B cell (primary cell): ENCODE measurements at regions not wholly inside any gene's neighbourhood (a gene's known extent, or its start where the extent isn't known, plus 50 kb on each side); places are given as distances from the start of the nearest gene placed in this dataset.

Source experiments
- ATAC-seq: fragments of 200-7000 bp; cut with Tn5 transposase; one replicate; pipeline ENCODE4 v1.10.0; 2021; ENCODE audit warnings: low read depth, mild to moderate bottlenecking, moderate number of reproducible peaks, moderate library complexity
- CTCF ChIA-PET: fragments of 350-600 bp; sonication (Branson Sonifier 250); formaldehyde crosslinking; loops from one replicate; lab custom pipeline; 2021; ENCODE audit warnings: antibody characterized with exemption, inconsistent platforms; lab: Charles Lee
- POLR2A ChIA-PET: fragments of 350-600 bp; sonication (Branson Sonifier 250); formaldehyde crosslinking; loops from one replicate; lab custom pipeline; 2021; ENCODE audit warnings: antibody characterized with exemption; lab: Charles Lee
- DNase-seq: peaks from one replicate; pipeline ENCODE4 v3.0.0; 2013
- H2AFZ ChIP-seq: 2 replicates; pipeline ENCODE4 v1.6.1; 2012; ENCODE audit warnings: mild to moderate bottlenecking, low read depth, low read length; ENCODE audit not compliant: insufficient read depth, poor library complexity, severe bottlenecking
- H3K27ac ChIP-seq, 2 donors: 1 replicate in 1 of 2; 2 replicates in 1 of 2; pipeline ENCODE4 v1.5.1; 2012 to 2013; ENCODE audit warnings: low read length in 2 of 2, mild to moderate bottlenecking in 2 of 2, moderate library complexity in 1 of 2
- H3K27me3 ChIP-seq, 4 experiments: fragments of 200-600 bp in 1 of 4; sonication (generic) in 1 of 4; replicated peaks in 1 of 4; 1 replicate in 2 of 4; 2 replicates in 2 of 4; pipeline versions ENCODE4 v1.6.1 to v1.7.0; 2013 to 2016; ENCODE audit warnings: low read length in 3 of 4, mild to moderate bottlenecking in 2 of 4, mixed read lengths in 1 of 4, moderate library complexity in 1 of 4; ENCODE audit not compliant: insufficient read depth in 4 of 4, control insufficient read depth in 3 of 4; ENCODE audit errors: control extremely low read depth in 1 of 4
- H3K36me3 ChIP-seq, 2 experiments: replicated peaks in 1 of 2; 1 replicate in 1 of 2; 2 replicates in 1 of 2; pipeline versions ENCODE4 v1.6.1 to v1.7.1; 2013; ENCODE audit warnings: low read length in 1 of 2; ENCODE audit not compliant: insufficient read depth in 2 of 2, control insufficient read depth in 1 of 2; ENCODE audit errors: control extremely low read depth in 1 of 2, extremely low read depth in 1 of 2
- H3K4me1 ChIP-seq, 2 donors: fragments of 200-600 bp in 1 of 2; sonication (generic) in 1 of 2; 1 replicate in 1 of 2; 2 replicates in 1 of 2; pipeline versions ENCODE4 v1.5.1 to v1.6.1; 2013 to 2017; ENCODE audit warnings: low read length in 2 of 2; ENCODE audit not compliant: control insufficient read depth in 2 of 2, insufficient read depth in 2 of 2
- H3K4me2 ChIP-seq: replicated peaks from 2 replicates; pipeline ENCODE3; 2012; ENCODE audit warnings: mild to moderate bottlenecking, low read depth, low read length; ENCODE audit not compliant: poor library complexity, severe bottlenecking
- H3K4me3 ChIP-seq, 5 experiments: fragments of 200-600 bp in 1 of 5; sonication (generic) in 1 of 5; 1 replicate in 3 of 5; 2 replicates in 2 of 5; pipeline versions ENCODE4 v1.5.1 to v1.7.0; 2011 to 2016; ENCODE audit warnings: low read length in 4 of 5, mild to moderate bottlenecking in 4 of 5, low read depth in 2 of 5, control low read depth in 1 of 5, moderate library complexity in 1 of 5; ENCODE audit not compliant: insufficient read depth in 1 of 5; ENCODE audit errors: control extremely low read depth in 1 of 5, extremely low read depth in 1 of 5
- H3K79me2 ChIP-seq: fragments of 200-600 bp; sonication (generic); one replicate; pipeline ENCODE4 v1.6.0; 2016; ENCODE audit warnings: low read length; ENCODE audit not compliant: control insufficient read depth, insufficient read depth
- H3K9ac ChIP-seq: fragments of 200-600 bp; sonication (generic); 2 replicates; pipeline ENCODE4 v1.6.1; 2017; ENCODE audit warnings: mild to moderate bottlenecking, low read length, moderate library complexity
- H3K9me3 ChIP-seq, 3 donors: one replicate each; pipeline versions ENCODE4 v1.6.1 to v1.7.1; 2013; ENCODE audit warnings: low read length in 2 of 3; ENCODE audit not compliant: control insufficient read depth in 2 of 3, insufficient read depth in 1 of 3; ENCODE audit errors: control extremely low read depth in 1 of 3
- H4K20me1 ChIP-seq: 2 replicates; pipeline ENCODE4 v1.6.0; 2012; ENCODE audit warnings: mild to moderate bottlenecking, low read length; ENCODE audit not compliant: insufficient read depth, control insufficient read depth, poor library complexity, severe bottlenecking
- H3K27ac Mint-ChIP-seq: one replicate; pipeline ENCODE4 v1.8.0; 2021; ENCODE audit warnings: mixed read lengths
- H3K27me3 Mint-ChIP-seq: one replicate; pipeline ENCODE4 v1.8.0; 2021; ENCODE audit warnings: mixed read lengths
- H3K4me1 Mint-ChIP-seq: one replicate; pipeline ENCODE4 v1.8.0; 2021; ENCODE audit warnings: mixed read lengths
- H3K4me3 Mint-ChIP-seq: one replicate; pipeline ENCODE4 v1.8.0; 2021; ENCODE audit warnings: mixed read lengths
- H3K9me3 Mint-ChIP-seq: one replicate; pipeline ENCODE4 v1.8.0; 2022; ENCODE audit warnings: mixed read lengths; ENCODE audit not compliant: insufficient read depth
- CTCF ChIP-seq: fragments of 200-600 bp; IDR thresholded peaks from one replicate; pipeline ENCODE4 v1.8.0; 2022; ENCODE audit warnings: antibody characterized with exemption, mild to moderate bottlenecking
- EZH2 ChIP-seq: IDR thresholded peaks from 2 replicates; pipeline ENCODE4 v1.6.1; 2012; ENCODE audit warnings: borderline replicate concordance, low read depth, mild to moderate bottlenecking, moderate library complexity, low read length; ENCODE audit not compliant: insufficient read depth, poor library complexity, severe bottlenecking
- whole genome bisulfite sequencing: methylation state at CpG from one replicate; pipeline ENCODE4 v1.1.5; 2013; ENCODE audit warnings: missing lambda C conversion rate; ENCODE audit not compliant: insufficient coverage; 5-methylcytosine and 5-hydroxymethylcytosine counted together
- intact Hi-C: fragments of 100-400 bp; cut with micrococcal nuclease; formaldehyde crosslinking; loops from one replicate; pipeline ENCODE4 v1.10.0; 2022

- Mint-ChIP-seq H3K27ac (no peak overlapping the region), H3K4me3 (no peak overlapping the region), H3K4me1 (no peaks in the 10 kb centered on the region), H3K9me3 (no peaks in the 10 kb centered on the region), H3K27me3 (peaks cover 4% of the 10 kb centered on the region)
- no peak for TF ChIP-seq EZH2
- TF ChIP-seq CTCF, result no peak
- H3K79me2 ChIP-seq, result no peaks in the 10 kb centered on the region
- no peaks in the 10 kb centered on the region for H3K27me3 ChIP-seq
- no peaks in the 10 kb centered on the region for H3K4me1 ChIP-seq
- intact Hi-C loops, result no loop called here
- DNase-seq, result no peak
- no peak for ATAC-seq
- H3K9me3 ChIP-seq, result no peaks in the 10 kb centered on the region
- no peaks in the 10 kb centered on the region for H3K36me3 ChIP-seq
- H4K20me1 ChIP-seq, result no peaks in the 10 kb centered on the region
- WGBS, result no CpG with 5 or more reads among the region's 3 CpGs
- no peak overlapping the region for H2AFZ ChIP-seq
- no peak overlapping the region for H3K27ac ChIP-seq
- H3K4me2 ChIP-seq, result no peak overlapping the region
- no peak overlapping the region for H3K9ac ChIP-seq
- CTCF ChIA-PET, result no interaction called here
- POLR2A ChIA-PET, result no interaction called here
- H3K4me3 ChIP-seq, result no peak overlapping the region
These were observed 94.6 kb downstream of the FAM9B start for GRCh38 chrX:8939322-8939721.

- WGBS, result no CpG with 5 or more reads among the region's 7 CpGs
- ChIA-PET POLR2A (no interaction called here), CTCF (no interaction called here)
- no peaks in the 10 kb centered on the region for H3K36me3 ChIP-seq
- no peaks in the 10 kb centered on the region for H4K20me1 ChIP-seq
- H2AFZ ChIP-seq, result no peak overlapping the region
- H3K79me2 ChIP-seq, result no peaks in the 10 kb centered on the region
- ATAC-seq (no peak), DNase-seq (no peak)
- H3K27ac Mint-ChIP-seq, result no peak overlapping the region
- no peak overlapping the region for H3K27ac ChIP-seq
- no peak overlapping the region for H3K4me3 Mint-ChIP-seq
- TF ChIP-seq EZH2, result no peak
- TF ChIP-seq CTCF, result no peak
- no peak overlapping the region for H3K4me2 ChIP-seq
- no peaks in the 10 kb centered on the region for H3K4me1 Mint-ChIP-seq
- no peak overlapping the region for H3K9ac ChIP-seq
- H3K4me3 ChIP-seq, result no peak overlapping the region
- no peaks in the 10 kb centered on the region for H3K9me3 ChIP-seq
- H3K4me1 ChIP-seq, result no peaks in the 10 kb centered on the region
- peaks cover 0 to 3% (median 0%) of the 10 kb centered on the region in 4 experiments for H3K27me3 ChIP-seq
- H3K27me3 Mint-ChIP-seq, result peaks cover 11% of the 10 kb centered on the region
- intact Hi-C loops, result no loop called here
- H3K9me3 Mint-ChIP-seq, result no peaks in the 10 kb centered on the region
These were observed 106.2 kb downstream of the FAM9B start for GRCh38 chrX:8927701-8928100.
